SK-N-SH (cell line): ENCODE measurements at regions not wholly inside any gene's neighbourhood (a gene's known extent, or its start where the extent isn't known, plus 50 kb on each side); places are given as distances from the start of the nearest gene placed in this dataset.

Experiments used
- CTCF ChIA-PET: fragments of 300-600, 350-600 bp; formaldehyde crosslinking; extraction: SDS; loops from one replicate; lab custom pipeline; 2021; lab: Yijun Ruan, JAX
- POLR2A ChIA-PET: fragments of 350-600 bp; sonication (Branson Sonifier 250); formaldehyde crosslinking; extraction: SDS; loops from one replicate; lab custom pipeline; 2020; ENCODE audit warnings: antibody characterized with exemption, inconsistent platforms; lab: Yijun Ruan, JAX
- DNase-seq: peaks from one replicate; pipeline ENCODE4 v3.0.0; 2012
- H2AFZ ChIP-seq: fragments of 200-600 bp; sonication (generic); 2 replicates; pipeline ENCODE4 v1.8.1; 2016; ENCODE audit warnings: antibody characterized with exemption, mild to moderate bottlenecking, low read depth
- H3F3A ChIP-seq: fragments of 200-600 bp; sonication (generic); replicated peaks from 2 replicates; pipeline ENCODE3; 2016; ENCODE audit warnings: antibody characterized with exemption, mild to moderate bottlenecking; ENCODE audit not compliant: insufficient read depth
- H3K27ac ChIP-seq, 2 experiments: fragments of 200-500 bp in 1 of 2; fragments of 200-600 bp in 1 of 2; sonication (Bioruptor generic) in 1 of 2; sonication (generic), shearing (Covaris generic) in 1 of 2; 2 replicates each; pipeline versions ENCODE4 v1.5.1 to v1.6.1; 2014 to 2016; ENCODE audit warnings: low read depth in 2 of 2, inconsistent platforms in 1 of 2, low read length in 1 of 2, mild to moderate bottlenecking in 1 of 2, mixed read lengths in 1 of 2
- H3K27me3 ChIP-seq: fragments of 200-600 bp; sonication (generic), shearing (Covaris generic); 2 replicates; pipeline ENCODE4 v1.6.1; 2016; ENCODE audit warnings: mixed run types; ENCODE audit not compliant: insufficient read depth
- H3K36me3 ChIP-seq, 2 experiments: fragments of 200-500 bp in 1 of 2; fragments of 200-600 bp in 1 of 2; sonication (Bioruptor generic) in 1 of 2; sonication (generic) in 1 of 2; replicated peaks in 1 of 2; 2 replicates each; pipeline versions ENCODE3 to v1.5.1; 2014 to 2016; ENCODE audit warnings: low read length in 1 of 2, mild to moderate bottlenecking in 1 of 2; ENCODE audit not compliant: insufficient read depth in 2 of 2, control insufficient read depth in 1 of 2
- H3K4me1 ChIP-seq, 2 experiments: fragments of 200-500 bp in 1 of 2; fragments of 200-600 bp in 1 of 2; sonication (Bioruptor generic) in 1 of 2; sonication (generic), shearing (Covaris generic) in 1 of 2; 2 replicates each; pipeline versions ENCODE4 v1.5.1 to v1.6.1; 2014 to 2016; ENCODE audit warnings: low read depth in 1 of 2, low read length in 1 of 2, mixed run types in 1 of 2; ENCODE audit not compliant: insufficient read depth in 2 of 2, control insufficient read depth in 1 of 2
- H3K4me2 ChIP-seq: fragments of 200-600 bp; sonication (generic), shearing (Covaris generic); 2 replicates; pipeline ENCODE4 v1.6.1; 2017; ENCODE audit warnings: mixed run types
- H3K4me3 ChIP-seq, 2 experiments: fragments of 200-500 bp in 1 of 2; fragments of 200-600 bp in 1 of 2; sonication (Bioruptor generic) in 1 of 2; sonication (generic), shearing (Covaris generic) in 1 of 2; 2 replicates each; pipeline versions ENCODE4 v1.5.1 to v1.8.1; 2014 to 2016; ENCODE audit warnings: low read depth in 2 of 2, inconsistent platforms in 1 of 2, low read length in 1 of 2, mild to moderate bottlenecking in 1 of 2, mixed read lengths in 1 of 2, moderate library complexity in 1 of 2
- H3K79me2 ChIP-seq: fragments of 200-600 bp; sonication (generic); 2 replicates; pipeline ENCODE4 v1.8.1; 2017; ENCODE audit warnings: mild to moderate bottlenecking; ENCODE audit not compliant: insufficient read depth
- H3K9ac ChIP-seq: fragments of 200-600 bp; sonication (generic); 2 replicates; pipeline ENCODE4 v1.6.1; 2017; ENCODE audit warnings: mixed run types
- H3K9me2 ChIP-seq: fragments of 200-600 bp; sonication (generic); 2 replicates; pipeline ENCODE4 v1.6.1; 2017; ENCODE audit warnings: mixed run types
- H3K9me3 ChIP-seq: fragments of 200-600 bp; sonication (generic); 2 replicates; pipeline ENCODE4 v1.6.1; 2017; ENCODE audit warnings: mixed run types, mild to moderate bottlenecking, moderate library complexity
- H4K20me1 ChIP-seq: fragments of 200-600 bp; sonication (generic); 2 replicates; pipeline ENCODE4 v1.6.1; 2017; ENCODE audit warnings: mild to moderate bottlenecking, mixed run types; ENCODE audit not compliant: insufficient read depth
- CHD2 ChIP-seq: fragments of 150-350 bp; IDR thresholded peaks from 2 replicates; pipeline ENCODE4 v1.6.1; 2018; ENCODE audit warnings: low read length; ENCODE audit not compliant: partially characterized antibody
- CTCF ChIP-seq: fragments of 200-600 bp; sonication (generic); IDR thresholded peaks from 2 replicates; pipeline ENCODE4 v1.6.1; 2017; ENCODE audit warnings: antibody characterized with exemption, mild to moderate bottlenecking, moderate library complexity
- EP300 ChIP-seq, 2 experiments: IDR thresholded peaks; 2 replicates each; pipeline versions ENCODE4 v1.4.0 to v1.6.1; 2012; ENCODE audit warnings: borderline replicate concordance in 1 of 2, low read depth in 1 of 2, low read length in 1 of 2
- EZH2phosphoT487 ChIP-seq: fragments of 200-600 bp; sonication (generic); IDR thresholded peaks from 2 replicates; pipeline ENCODE4 v1.6.1; 2017; ENCODE audit warnings: low read depth, mixed run types, mild to moderate bottlenecking, antibody characterized with exemption, moderate library complexity, borderline replicate concordance
- GABPA ChIP-seq: IDR thresholded peaks from 2 replicates; pipeline ENCODE4 v1.4.0; 2012; ENCODE audit warnings: low read depth, mild to moderate bottlenecking
- GATA2 ChIP-seq: sonication (generic); formaldehyde crosslinking; IDR thresholded peaks from 2 replicates; pipeline ENCODE4 v1.5.0; 2020; ENCODE audit warnings: mild to moderate bottlenecking, missing genetic modification reagents
- MXI1 ChIP-seq: IDR thresholded peaks from 2 replicates; pipeline ENCODE4 v1.6.1; 2012; ENCODE audit warnings: mild to moderate bottlenecking, low read depth, low read length, improper control_type of control experiment
- NRF1 ChIP-seq: IDR thresholded peaks from 2 replicates; pipeline ENCODE4 v1.6.1; 2012; ENCODE audit warnings: low read depth, mild to moderate bottlenecking, low read length
- POLR2AphosphoS5 ChIP-seq: IDR thresholded peaks from 2 replicates; pipeline ENCODE4 v1.6.1; 2012; ENCODE audit warnings: low read depth, low read length
- RAD21 ChIP-seq: IDR thresholded peaks from 2 replicates; pipeline ENCODE4 v1.6.1; 2012; ENCODE audit warnings: mild to moderate bottlenecking, low read length
- RCOR1 ChIP-seq: fragments of 150-350 bp; IDR thresholded peaks from 2 replicates; pipeline ENCODE4 v1.6.1; 2017; ENCODE audit warnings: antibody characterized with exemption, low read length
- RFX5 ChIP-seq: IDR thresholded peaks from 2 replicates; pipeline ENCODE4 v1.6.1; 2012; ENCODE audit warnings: mild to moderate bottlenecking, improper control_type of control experiment, low read length
- SIN3A ChIP-seq: IDR thresholded peaks from 2 replicates; pipeline ENCODE4 v1.6.1; 2012; ENCODE audit warnings: low read depth, mild to moderate bottlenecking, low read length, moderate library complexity, borderline replicate concordance
- USF2 ChIP-seq: fragments of 150-350 bp; IDR thresholded peaks from 2 replicates; pipeline ENCODE4 v1.6.1; 2017; ENCODE audit warnings: antibody characterized with exemption, low read length, low read depth, borderline replicate concordance
- ZBTB33 ChIP-seq: IDR thresholded peaks from 2 replicates; pipeline ENCODE4 v1.4.0; 2012; ENCODE audit warnings: low read depth, borderline replicate concordance
- WGBS: methylation state at CpG from one replicate; pipeline ENCODE4 v1.1.6; 2017; ENCODE audit warnings: low lambda C conversion rate; 5-methylcytosine and 5-hydroxymethylcytosine counted together

GRCh38 chr3:134718726-134719125 lies 67.9 kb upstream of the KY start:
- CTCF ChIA-PET = no interaction called here

GRCh38 chr3:134721214-134721613 lies 70.4 kb upstream of the KY start:
- ChIA-PET POLR2A (no interaction called here), CTCF (no interaction called here)
- no peaks in the 10 kb centered on the region for H3K36me3 ChIP-seq
- no peaks in the 10 kb centered on the region for H3K4me1 ChIP-seq
- H3K27ac ChIP-seq = no peak overlapping the region
- no peak overlapping the region for H3K9ac ChIP-seq
- DNase-seq = no peak
- H3K9me3 ChIP-seq = no peaks in the 10 kb centered on the region
- WGBS = 44% methylated on average over 1 of the region's 1 CpG
- H3K4me2 ChIP-seq = no peak overlapping the region
- H2AFZ ChIP-seq = no peak overlapping the region; the same call in 1 of the 2 replicates
- H3K9me2 ChIP-seq = no peaks in the 10 kb centered on the region
- no peaks in the 10 kb centered on the region for H3K79me2 ChIP-seq
- H3F3A ChIP-seq = no peaks in the 10 kb centered on the region
- H3K27me3 ChIP-seq = no peaks in the 10 kb centered on the region
- no peak overlapping the region for H3K4me3 ChIP-seq
- no peaks in the 10 kb centered on the region for H4K20me1 ChIP-seq
- TF ChIP-seq MXI1 = no peak
- TF ChIP-seq USF2 = no peak
- no peak for TF ChIP-seq RAD21
- no peak for TF ChIP-seq ZBTB33
- no peak for TF ChIP-seq RCOR1

More at GRCh38 chr3:134718726-134719125, 67.9 kb upstream of the KY start:
- H3K36me3 ChIP-seq = no peaks in the 10 kb centered on the region
- H3K79me2 ChIP-seq = no peaks in the 10 kb centered on the region
- H3F3A ChIP-seq = no peaks in the 10 kb centered on the region
- H4K20me1 ChIP-seq = no peaks in the 10 kb centered on the region
- no peak overlapping the region for H3K4me3 ChIP-seq
- H2AFZ ChIP-seq = no peak overlapping the region
- TF ChIP-seq CHD2 = no peak
- no peak for TF ChIP-seq POLR2AphosphoS5
- no peak for TF ChIP-seq CTCF
- no peak for TF ChIP-seq GABPA
- no peak for TF ChIP-seq EP300 (IDR thresholded peaks at IDR 0.05; ENCODE audit: borderline replicate concordance in 1 of 2, low read depth in 1 of 2, low read length in 1 of 2)
- no peak for TF ChIP-seq GATA2 (CRISPR knock-in tag)
- TF ChIP-seq EZH2phosphoT487 = no peak
- no peak for TF ChIP-seq RFX5
- TF ChIP-seq ZBTB33 = no peak
- TF ChIP-seq NRF1 = no peak
- no peak for TF ChIP-seq SIN3A
- 71% methylated on average over 4 of the region's 4 CpGs for whole genome bisulfite sequencing
- POLR2A ChIA-PET = no interaction called here
- DNase-seq = no peak
- no peak overlapping the region for H3K9ac ChIP-seq
- no peaks in the 10 kb centered on the region for H3K9me3 ChIP-seq
- no peaks in the 10 kb centered on the region for H3K4me1 ChIP-seq
- H3K9me2 ChIP-seq = no peaks in the 10 kb centered on the region
- H3K27me3 ChIP-seq = no peaks in the 10 kb centered on the region
- H3K4me2 ChIP-seq = no peak overlapping the region
- H3K27ac ChIP-seq = no peak overlapping the region; a peak in 1 of 4 replicates
